ENCODE measurements at regions not wholly inside any gene's neighbourhood (a gene's known extent, or its start where the extent isn't known, plus 50 kb on each side); places are given as distances from the start of the nearest gene placed in this dataset.

DNA sequence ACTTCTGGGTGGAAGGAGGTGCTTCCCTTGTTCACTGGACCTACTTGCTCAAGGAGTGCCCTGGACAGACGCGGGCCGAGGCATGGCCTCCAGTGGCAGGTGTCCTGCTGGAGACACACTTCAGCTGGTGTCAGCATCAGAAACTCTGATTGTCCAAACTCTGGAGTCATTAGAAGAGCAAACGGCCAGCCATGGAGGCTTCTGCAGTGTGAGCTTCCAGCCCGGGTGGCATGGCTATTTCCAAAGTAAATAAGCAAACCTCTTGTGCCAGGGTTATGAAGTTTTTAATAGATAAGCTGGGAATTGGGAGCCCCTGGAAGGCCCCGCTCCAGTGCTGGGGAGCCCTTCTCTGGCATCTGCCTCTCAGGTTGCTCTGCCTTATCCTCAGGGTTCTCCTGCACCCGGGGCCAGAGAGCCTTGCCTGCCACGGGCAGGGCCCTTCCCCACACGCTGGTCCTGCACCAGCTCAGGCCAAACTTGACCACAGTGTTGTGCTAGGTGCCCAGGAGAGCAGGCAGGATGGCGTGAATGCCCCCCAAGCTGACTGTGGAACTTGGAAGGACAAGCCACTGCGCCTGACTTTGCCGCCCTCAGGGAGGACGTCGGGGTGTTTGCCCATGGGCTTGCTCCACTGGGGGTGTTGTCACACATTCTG is 285.6 kb downstream of the GADD45G start:
- TF ChIP-seq, protein P1, sequence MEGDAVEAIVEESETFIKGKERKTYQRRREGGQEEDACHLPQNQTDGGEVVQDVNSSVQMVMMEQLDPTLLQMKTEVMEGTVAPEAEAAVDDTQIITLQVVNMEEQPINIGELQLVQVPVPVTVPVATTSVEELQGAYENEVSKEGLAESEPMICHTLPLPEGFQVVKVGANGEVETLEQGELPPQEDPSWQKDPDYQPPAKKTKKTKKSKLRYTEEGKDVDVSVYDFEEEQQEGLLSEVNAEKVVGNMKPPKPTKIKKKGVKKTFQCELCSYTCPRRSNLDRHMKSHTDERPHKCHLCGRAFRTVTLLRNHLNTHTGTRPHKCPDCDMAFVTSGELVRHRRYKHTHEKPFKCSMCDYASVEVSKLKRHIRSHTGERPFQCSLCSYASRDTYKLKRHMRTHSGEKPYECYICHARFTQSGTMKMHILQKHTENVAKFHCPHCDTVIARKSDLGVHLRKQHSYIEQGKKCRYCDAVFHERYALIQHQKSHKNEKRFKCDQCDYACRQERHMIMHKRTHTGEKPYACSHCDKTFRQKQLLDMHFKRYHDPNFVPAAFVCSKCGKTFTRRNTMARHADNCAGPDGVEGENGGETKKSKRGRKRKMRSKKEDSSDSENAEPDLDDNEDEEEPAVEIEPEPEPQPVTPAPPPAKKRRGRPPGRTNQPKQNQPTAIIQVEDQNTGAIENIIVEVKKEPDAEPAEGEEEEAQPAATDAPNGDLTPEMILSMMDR (IDR thresholded peaks at IDR 0.05; ENCODE audit: unreplicated experiment), result no peak
- no peak overlapping the region for H3K27ac Mint-ChIP-seq

DNA sequence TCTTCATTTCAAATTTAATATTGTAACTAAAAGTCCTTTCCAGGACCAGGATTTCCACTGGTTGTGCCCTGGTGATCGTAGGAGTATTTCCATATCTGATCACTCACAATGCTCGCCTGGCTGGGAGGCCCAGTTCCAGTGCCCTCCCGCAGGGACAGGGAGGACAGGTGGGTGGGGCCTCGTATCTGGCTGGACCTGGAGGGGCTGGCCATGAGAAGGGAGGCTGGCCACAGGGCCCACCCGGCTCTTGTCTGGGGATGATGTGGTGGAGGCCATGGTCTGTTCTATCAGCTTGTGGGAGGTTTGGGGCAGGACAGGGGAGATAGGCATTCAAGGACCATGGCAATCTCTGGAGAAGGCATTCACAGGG is 286.4 kb downstream of the GADD45G start:
- peak in 1 of 2 experiments; percentile 35 for DNase-seq (ENCODE audit: low spot score in 2 of 2, unreplicated experiment in 2 of 2)

More for the DNA sequence above, 285.6 kb downstream of the GADD45G start:
- Mint-ChIP-seq H3K36me3 (no peaks in the 10 kb centered on the region), H3K9me3 (no peaks in the 10 kb centered on the region), H3K4me1 (peaks cover 14% of the 10 kb centered on the region), H3K27me3 (ENCODE audit: low read depth) (no peaks in the 10 kb centered on the region), H3K4me3 (no peak overlapping the region)
- DNase-seq (ENCODE audit: low spot score in 2 of 2, unreplicated experiment in 2 of 2), result peak in 1 of 2 experiments; percentile 31

DNA sequence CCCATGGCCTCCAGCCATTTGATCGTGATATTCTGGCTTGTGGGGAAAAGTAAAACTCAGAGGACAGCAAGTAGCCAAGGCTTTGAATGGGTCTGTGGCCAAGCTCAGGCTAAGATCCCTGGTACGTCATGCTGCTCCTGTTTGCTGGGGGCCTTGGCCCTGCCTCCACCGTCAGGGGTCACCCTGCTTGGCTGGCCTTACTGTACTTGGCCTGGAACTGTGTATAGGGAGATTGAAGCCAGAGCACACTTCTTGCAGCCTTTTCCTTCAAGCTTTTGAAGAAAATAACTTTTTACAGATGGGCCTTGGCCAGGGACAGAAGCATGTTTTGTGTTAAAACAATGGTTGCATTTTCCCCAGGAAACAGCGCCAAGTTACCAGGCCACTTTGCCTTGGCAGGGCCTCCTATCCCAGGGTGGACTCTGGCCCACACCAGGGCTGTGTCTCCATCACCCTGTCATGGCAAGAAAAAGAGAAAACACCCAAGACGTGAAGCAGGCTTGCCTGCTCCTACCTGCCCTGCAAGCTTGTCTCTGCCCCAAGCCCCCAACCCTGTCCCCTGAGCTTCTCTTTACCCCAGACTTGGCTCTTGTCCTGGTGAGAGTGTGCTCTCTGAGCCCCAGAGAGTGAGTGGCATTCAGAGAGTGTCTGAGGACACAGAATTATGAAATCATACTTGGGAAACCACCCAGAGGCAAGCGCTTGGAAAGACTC is 286.9 kb downstream of the GADD45G start:
- DNase-seq (ENCODE audit: low spot score in 2 of 2, unreplicated experiment in 2 of 2), result peak in 1 of 2 experiments; percentile 29
- Mint-ChIP-seq H3K27me3 (ENCODE audit: low read depth) (no peaks in the 10 kb centered on the region), H3K36me3 (no peaks in the 10 kb centered on the region), H3K9me3 (no peaks in the 10 kb centered on the region), H3K4me3 (no peak overlapping the region), H3K4me1 (peaks cover 6% of the 10 kb centered on the region), H3K27ac (no peak overlapping the region)
- TF ChIP-seq, protein P1 (IDR thresholded peaks at IDR 0.05; ENCODE audit: unreplicated experiment), result no peak

More for the DNA sequence above, 286.4 kb downstream of the GADD45G start:
- Mint-ChIP-seq H3K9me3 (no peaks in the 10 kb centered on the region), H3K4me3 (no peak overlapping the region), H3K27ac (no peak overlapping the region), H3K27me3 (ENCODE audit: low read depth) (no peaks in the 10 kb centered on the region), H3K36me3 (no peaks in the 10 kb centered on the region), H3K4me1 (peaks cover 12% of the 10 kb centered on the region)
- TF ChIP-seq, protein P1 (IDR thresholded peaks at IDR 0.05; ENCODE audit: unreplicated experiment), result no peak

DNA sequence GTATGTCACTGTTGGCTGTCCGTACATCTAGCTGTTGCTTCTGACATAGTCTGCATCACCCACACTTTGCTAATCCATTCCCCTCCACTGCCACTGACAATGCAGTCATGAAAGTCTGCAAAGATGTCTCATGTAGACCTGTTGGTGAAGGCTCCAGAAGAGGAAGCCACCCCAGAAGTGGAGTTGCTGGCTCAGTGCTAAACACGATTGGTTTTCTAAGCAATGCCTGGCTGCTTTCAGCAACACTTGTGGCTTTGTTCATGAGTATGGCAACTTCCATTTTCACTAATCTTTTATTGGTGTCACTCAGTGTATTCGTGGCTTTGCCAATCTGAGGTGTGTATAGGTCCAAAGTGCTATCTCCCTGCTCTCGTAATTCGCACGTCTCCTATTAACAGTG is 288.1 kb downstream of the GADD45G start:
- no peaks in the 10 kb centered on the region for H3K36me3 Mint-ChIP-seq
- TF ChIP-seq, protein P1 (IDR thresholded peaks at IDR 0.05; ENCODE audit: unreplicated experiment), result no peak
- DNase-seq (ENCODE audit: low spot score in 2 of 2, unreplicated experiment in 2 of 2), result peak in 1 of 2 experiments; percentile 24
- H3K27me3 Mint-ChIP-seq (ENCODE audit: low read depth), result no peaks in the 10 kb centered on the region
- no peaks in the 10 kb centered on the region for H3K4me1 Mint-ChIP-seq
- no peak overlapping the region for H3K27ac Mint-ChIP-seq
- no peak overlapping the region for H3K4me3 Mint-ChIP-seq
- no peaks in the 10 kb centered on the region for H3K9me3 Mint-ChIP-seq

DNA sequence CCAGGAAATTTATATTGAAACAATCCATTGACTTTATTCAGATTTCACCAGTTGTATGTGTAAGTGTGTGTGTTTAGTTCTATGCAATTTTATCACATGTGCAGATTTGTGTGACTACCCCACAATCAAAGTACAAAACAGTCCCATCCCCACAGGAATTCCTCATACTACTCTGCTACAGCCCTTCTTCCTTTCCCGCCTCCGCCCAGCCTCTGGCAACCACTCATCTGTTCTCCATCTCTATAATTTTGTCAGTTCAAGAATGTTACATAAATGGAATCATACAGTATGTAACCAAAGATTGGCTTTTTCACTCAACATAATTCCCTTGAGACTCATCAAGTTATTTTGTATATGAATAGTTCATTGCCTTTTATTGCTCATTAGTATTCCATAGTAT is 289.1 kb downstream of the GADD45G start:
- Mint-ChIP-seq H3K9me3 (no peaks in the 10 kb centered on the region), H3K27ac (no peak overlapping the region), H3K4me1 (no peaks in the 10 kb centered on the region), H3K4me3 (no peak overlapping the region), H3K36me3 (no peaks in the 10 kb centered on the region), H3K27me3 (ENCODE audit: low read depth) (no peaks in the 10 kb centered on the region)
- DNase-seq (ENCODE audit: low spot score in 2 of 2, unreplicated experiment in 2 of 2), result no peak
- TF ChIP-seq, protein P1 (IDR thresholded peaks at IDR 0.05; ENCODE audit: unreplicated experiment), result no peak

Measured in mesothelial cell of epicardium (in vitro differentiated cells).